Activated CD8-positive, alpha-beta T cell treated with anti-CD3 and anti-CD28 coated beads for 36 hours (primary cell): ENCODE measurements at regions not wholly inside any gene's neighbourhood (a gene's known extent, or its start where the extent isn't known, plus 50 kb on each side); places are given as distances from the start of the nearest gene placed in this dataset.

Experiments used
- ATAC-seq: fragments of 200-7000 bp; cut with Tn5 transposase; one replicate; pipeline ENCODE4 v1.10.0; 2021; ENCODE audit warnings: mild to moderate bottlenecking, moderate library complexity
- CTCF ChIA-PET: fragments of 350-600 bp; sonication (Branson Sonifier 250); formaldehyde crosslinking; loops from one replicate; lab custom pipeline; 2021; ENCODE audit warnings: antibody characterized with exemption; lab: Charles Lee
- POLR2A ChIA-PET: fragments of 350-600 bp; sonication (Branson Sonifier 250); formaldehyde crosslinking; loops from one replicate; lab custom pipeline; 2021; ENCODE audit warnings: antibody characterized with exemption; lab: Charles Lee
- DNase-seq: peaks from one replicate; pipeline ENCODE4 v3.0.0-alpha.2; 2020
- H3K27ac Mint-ChIP-seq: one replicate; pipeline ENCODE4 v1.8.0; 2021; ENCODE audit warnings: mild to moderate bottlenecking, mixed read lengths
- H3K27me3 Mint-ChIP-seq: one replicate; pipeline ENCODE4 v1.8.0; 2021; ENCODE audit warnings: mixed read lengths
- H3K36me3 Mint-ChIP-seq: one replicate; pipeline ENCODE4 v1.8.0; 2021; ENCODE audit warnings: low read depth, mixed read lengths
- H3K4me1 Mint-ChIP-seq: one replicate; pipeline ENCODE4 v1.8.0; 2021; ENCODE audit warnings: low read depth, mixed read lengths
- H3K4me3 Mint-ChIP-seq: one replicate; pipeline ENCODE4 v1.8.0; 2021; ENCODE audit warnings: mild to moderate bottlenecking, moderate library complexity, mixed read lengths
- H3K9me3 Mint-ChIP-seq: one replicate; pipeline ENCODE4 v1.8.0; 2021; ENCODE audit warnings: mixed read lengths
- CTCF ChIP-seq: fragments of 200-600 bp; IDR thresholded peaks from one replicate; pipeline ENCODE4 v1.8.0; 2022; ENCODE audit warnings: antibody characterized with exemption, mild to moderate bottlenecking
- intact Hi-C: fragments of 100-400 bp; cut with micrococcal nuclease; formaldehyde crosslinking; loops from one replicate; pipeline ENCODE4 v1.10.0; 2022

GRCh38 chr5:158026304-158027031 lies 167.5 kb upstream of the CLINT1 start:
- H3K27ac Mint-ChIP-seq = no peak overlapping the region
- intact Hi-C loops = no loop called here
- CTCF ChIA-PET = interaction anchor here (1.0 kb wide), 1 partner anchor 31 kb away, joined by 4 read pairs; no protein-coding TSS in a partner anchor
- POLR2A ChIA-PET = no interaction called here
- no peak for DNase-seq
- no peak for ATAC-seq
- H3K4me3 Mint-ChIP-seq = no peak overlapping the region
- H3K4me1 Mint-ChIP-seq = no peaks in the 10 kb centered on the region
- TF ChIP-seq CTCF = no peak
- H3K9me3 Mint-ChIP-seq = no peaks in the 10 kb centered on the region
- no peaks in the 10 kb centered on the region for H3K36me3 Mint-ChIP-seq
- H3K27me3 Mint-ChIP-seq = peaks cover 16% of the 10 kb centered on the region

GRCh38 chr5:158023266-158023665 lies 164.3 kb upstream of the CLINT1 start:
- Mint-ChIP-seq H3K36me3 (no peaks in the 10 kb centered on the region), H3K27me3 (peaks cover 10% of the 10 kb centered on the region), H3K27ac (no peak overlapping the region), H3K4me3 (no peak overlapping the region), H3K4me1 (no peaks in the 10 kb centered on the region), H3K9me3 (no peaks in the 10 kb centered on the region)
- no peak for TF ChIP-seq CTCF
- ATAC-seq (no peak), DNase-seq (no peak)
- ChIA-PET CTCF (interaction anchor here (1.1 kb wide), 1 partner anchor 52 kb away, joined by 5 read pairs; no protein-coding TSS in a partner anchor), POLR2A (no interaction called here)
- intact Hi-C loops = no loop called here

- no peak overlapping the region for H3K4me3 Mint-ChIP-seq
- POLR2A ChIA-PET = no interaction called here
- ATAC-seq (no peak), DNase-seq (no peak)
- H3K27me3 Mint-ChIP-seq = peaks cover 10% of the 10 kb centered on the region
- no peaks in the 10 kb centered on the region for H3K36me3 Mint-ChIP-seq
- TF ChIP-seq CTCF = no peak
- H3K9me3 Mint-ChIP-seq = no peaks in the 10 kb centered on the region
- intact Hi-C loops = no loop called here
- H3K4me1 Mint-ChIP-seq = no peaks in the 10 kb centered on the region
- H3K27ac Mint-ChIP-seq = no peak overlapping the region
- CTCF ChIA-PET = interaction anchor here (1.1 kb wide), 1 partner anchor 53 kb away, joined by 5 read pairs; no protein-coding TSS in a partner anchor
Observed at GRCh38 chr5:158022837-158023236, 163.9 kb upstream of the CLINT1 start.

GRCh38 chr5:158022393-158022792 lies 163.4 kb upstream of the CLINT1 start:
- DNase-seq = no peak
- intact Hi-C loops = no loop called here
- H3K4me1 Mint-ChIP-seq = no peaks in the 10 kb centered on the region
- H3K27ac Mint-ChIP-seq = no peak overlapping the region
- ChIA-PET CTCF (no interaction called here), POLR2A (no interaction called here)
- no peaks in the 10 kb centered on the region for H3K36me3 Mint-ChIP-seq
- H3K27me3 Mint-ChIP-seq = peaks cover 10% of the 10 kb centered on the region
- no peak overlapping the region for H3K4me3 Mint-ChIP-seq
- no peak for ATAC-seq
- no peaks in the 10 kb centered on the region for H3K9me3 Mint-ChIP-seq
- TF ChIP-seq CTCF = no peak
